GM06990 (cell line): ENCODE measurements at regions not wholly inside any gene's neighbourhood (a gene's known extent, or its start where the extent isn't known, plus 50 kb on each side); places are given as distances from the start of the nearest gene placed in this dataset.

Experiments
- DNase-seq: peaks from one replicate; pipeline ENCODE4 v3.0.0-alpha.2; 2011; ENCODE audit not compliant: insufficient read length; ENCODE audit errors: extremely low read depth
- H3K27me3 ChIP-seq: replicated peaks from 2 replicates; pipeline ENCODE4 v1.6.0; 2011; ENCODE audit warnings: low read length; ENCODE audit not compliant: control insufficient read depth, insufficient read depth
- H3K36me3 ChIP-seq: 2 replicates; pipeline ENCODE4 v1.5.1; 2011; ENCODE audit warnings: low read length; ENCODE audit not compliant: control insufficient read depth, insufficient read depth
- H3K4me3 ChIP-seq: replicated peaks from 2 replicates; pipeline ENCODE4 v1.5.1; 2011; ENCODE audit warnings: low read depth, mild to moderate bottlenecking, control low read depth, low read length
- CTCF ChIP-seq: IDR thresholded peaks from 2 replicates; pipeline ENCODE4 v1.5.1; 2011; ENCODE audit warnings: low read length, control low read depth, mild to moderate bottlenecking, inconsistent platforms; ENCODE audit not compliant: insufficient read depth, poor library complexity, severe bottlenecking

DNA sequence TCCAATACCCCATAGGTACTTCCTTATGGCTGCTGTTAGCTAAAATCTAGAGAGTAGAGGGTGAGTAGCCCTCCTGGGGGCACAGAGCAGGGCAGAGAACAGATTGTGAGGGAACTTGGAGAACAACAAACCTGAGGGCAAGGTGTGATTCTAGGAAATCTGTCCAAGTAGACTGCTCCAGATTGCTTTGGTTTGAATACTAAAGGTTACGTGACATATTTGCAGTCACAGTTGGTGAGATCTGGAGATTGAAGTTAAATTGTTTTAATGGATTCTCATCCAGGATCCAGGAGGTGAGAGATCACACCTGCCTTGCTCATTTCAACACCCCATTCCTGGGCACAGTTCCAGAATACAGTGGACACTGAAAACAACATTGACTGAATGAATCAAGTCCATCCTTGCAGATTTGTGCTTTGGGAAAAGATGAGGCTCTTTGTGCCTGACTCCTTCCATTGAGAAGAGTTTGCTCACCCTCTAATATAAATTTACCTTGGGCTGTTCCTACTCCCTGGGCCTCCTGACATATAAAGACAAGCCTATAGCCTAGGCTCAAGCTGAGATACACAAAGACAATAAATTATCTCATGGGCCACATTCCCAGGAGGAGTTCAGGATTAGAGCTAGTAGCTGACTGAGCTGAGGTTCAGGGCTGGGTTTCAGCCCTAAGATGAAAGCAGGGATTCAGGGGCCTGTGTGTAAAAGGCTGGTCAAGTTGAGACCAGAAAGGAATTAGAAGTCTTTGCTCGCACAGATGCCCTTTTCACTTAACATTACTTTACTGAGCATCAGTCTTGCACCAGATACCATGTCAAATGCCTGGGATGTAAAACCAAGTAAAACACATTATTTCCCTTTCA, 400.9 kb upstream of the MCTP2 start:
- TF ChIP-seq CTCF, result no peak
- DNase-seq, result no peak
- Histone ChIP-seq H3K36me3 (no peaks in the 10 kb centered on the region), H3K27me3 (no peaks in the 10 kb centered on the region), H3K4me3 (no peak overlapping the region)

DNA sequence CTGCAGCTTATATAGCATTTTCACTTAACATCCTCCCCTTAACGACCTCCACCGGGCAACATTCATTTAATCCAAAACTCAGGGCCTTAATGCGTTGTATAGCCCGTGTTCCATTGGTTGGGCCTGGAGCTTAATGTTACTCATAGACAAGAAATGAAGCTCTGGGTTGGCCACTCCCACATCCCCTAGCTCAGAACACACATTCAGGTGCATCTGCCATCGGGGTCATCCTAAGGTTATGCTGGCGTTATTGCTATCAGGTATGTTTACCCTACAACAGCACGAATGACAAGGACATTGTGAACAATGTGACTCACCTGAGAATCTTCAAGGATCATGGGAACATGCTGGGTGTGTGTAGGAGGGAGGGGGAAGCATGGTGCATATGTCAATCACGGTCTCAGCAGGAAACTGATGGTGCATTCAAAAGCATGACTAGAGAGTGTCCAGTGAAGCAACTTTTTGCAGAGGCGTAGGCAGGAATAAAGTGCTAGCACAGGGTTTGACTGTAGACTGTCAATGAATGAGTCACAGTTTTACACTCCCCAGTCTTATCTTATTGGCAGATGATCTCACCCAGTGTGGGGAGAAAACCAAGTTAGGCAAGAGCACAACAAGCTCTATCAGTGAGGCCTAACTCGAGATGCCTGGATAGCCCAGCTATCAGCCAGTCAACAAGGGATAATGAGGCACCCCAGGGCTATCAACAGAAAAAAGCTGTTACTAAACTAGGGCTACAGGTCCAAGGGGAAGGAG, 402.1 kb upstream of the MCTP2 start:
- no peak for TF ChIP-seq CTCF
- DNase-seq, result no peak
- Histone ChIP-seq H3K36me3 (no peaks in the 10 kb centered on the region), H3K27me3 (no peaks in the 10 kb centered on the region), H3K4me3 (no peak overlapping the region)

GRCh38 chr15:93826790-93827189, 404.6 kb upstream of the MCTP2 start:
- H3K4me3 ChIP-seq, result no peak overlapping the region
- no peaks in the 10 kb centered on the region for H3K36me3 ChIP-seq
- no peaks in the 10 kb centered on the region for H3K27me3 ChIP-seq
- TF ChIP-seq CTCF, result no peak
- no peak for DNase-seq

DNA sequence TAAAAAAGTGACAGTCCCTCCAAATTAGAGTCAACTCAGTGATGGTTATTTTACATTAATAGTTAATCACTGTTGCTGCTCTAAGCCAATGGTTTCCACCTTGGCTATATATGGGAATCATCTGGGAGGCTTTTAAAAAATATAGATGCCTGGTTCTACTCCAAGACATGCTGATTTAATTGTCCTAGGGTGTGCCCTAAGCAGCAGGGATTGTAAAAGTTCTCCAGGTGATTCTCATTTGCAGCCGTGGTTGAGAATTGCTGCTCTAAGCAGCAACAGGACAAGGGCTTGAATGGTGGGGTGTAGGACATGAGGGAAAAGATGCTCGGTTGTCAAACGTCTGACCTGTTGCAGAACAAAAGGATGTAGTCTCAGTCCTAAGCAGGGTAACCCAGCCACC, 405.1 kb upstream of the MCTP2 start:
- no peak for TF ChIP-seq CTCF
- no peak for DNase-seq
- H3K27me3 ChIP-seq, result no peaks in the 10 kb centered on the region
- no peaks in the 10 kb centered on the region for H3K36me3 ChIP-seq
- H3K4me3 ChIP-seq, result no peak overlapping the region

GRCh38 chr15:93825682-93826081, 405.7 kb upstream of the MCTP2 start:
- DNase-seq, result no peak
- TF ChIP-seq CTCF, result no peak
- no peaks in the 10 kb centered on the region; the same call in 1 of the 2 replicates for H3K27me3 ChIP-seq
- no peak overlapping the region for H3K4me3 ChIP-seq
- no peaks in the 10 kb centered on the region for H3K36me3 ChIP-seq
